Keratinocyte (primary cell): ENCODE measurements at regions not wholly inside any gene's neighbourhood (a gene's known extent, or its start where the extent isn't known, plus 50 kb on each side); places are given as distances from the start of the nearest gene placed in this dataset.

Experiments used
- EZH2 ChIP-seq: IDR thresholded peaks from one replicate; pipeline ENCODE4 v1.6.1; 2012; ENCODE audit warnings: inconsistent platforms, mild to moderate bottlenecking, low read length, moderate library complexity
- TF ChIP-seq, protein P1 (sequence below), 3 experiments: IDR thresholded peaks in 1 of 3; conservative IDR thresholded peaks in 1 of 3; optimal IDR thresholded peaks in 1 of 3; 2 replicates in 2 of 3; 3 replicates in 1 of 3; pipeline versions ENCODE3 to v1.5.1; 2011; ENCODE audit warnings: low read length in 3 of 3, mild to moderate bottlenecking in 3 of 3, moderate library complexity in 2 of 3, control low read depth in 1 of 3, inconsistent platforms in 1 of 3; ENCODE audit not compliant: insufficient read depth in 2 of 3; ENCODE audit errors: extremely low read depth in 1 of 3

DNA sequence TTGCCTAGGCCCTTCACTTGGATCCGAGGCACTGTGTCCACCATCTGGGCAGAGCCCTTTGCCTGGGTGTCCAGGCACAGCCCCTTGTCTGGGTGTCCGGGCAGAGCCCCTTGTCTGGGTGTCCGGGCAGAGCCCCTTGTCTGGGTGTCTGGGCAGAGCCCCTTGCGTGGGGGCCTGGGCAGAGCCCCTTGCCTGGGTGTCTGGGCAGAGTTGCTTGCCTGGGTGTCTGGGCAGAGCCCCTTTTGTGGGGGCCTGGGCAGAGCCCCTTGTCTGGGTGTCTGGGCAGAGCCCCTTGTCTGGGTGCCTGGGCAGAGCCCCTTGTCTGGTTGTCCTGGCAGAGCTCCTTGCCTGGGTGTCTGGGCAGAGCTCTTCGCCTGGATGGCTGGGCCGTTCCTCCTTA, 443.4 kb upstream of the CDH4 start:
- TF ChIP-seq, protein P1, sequence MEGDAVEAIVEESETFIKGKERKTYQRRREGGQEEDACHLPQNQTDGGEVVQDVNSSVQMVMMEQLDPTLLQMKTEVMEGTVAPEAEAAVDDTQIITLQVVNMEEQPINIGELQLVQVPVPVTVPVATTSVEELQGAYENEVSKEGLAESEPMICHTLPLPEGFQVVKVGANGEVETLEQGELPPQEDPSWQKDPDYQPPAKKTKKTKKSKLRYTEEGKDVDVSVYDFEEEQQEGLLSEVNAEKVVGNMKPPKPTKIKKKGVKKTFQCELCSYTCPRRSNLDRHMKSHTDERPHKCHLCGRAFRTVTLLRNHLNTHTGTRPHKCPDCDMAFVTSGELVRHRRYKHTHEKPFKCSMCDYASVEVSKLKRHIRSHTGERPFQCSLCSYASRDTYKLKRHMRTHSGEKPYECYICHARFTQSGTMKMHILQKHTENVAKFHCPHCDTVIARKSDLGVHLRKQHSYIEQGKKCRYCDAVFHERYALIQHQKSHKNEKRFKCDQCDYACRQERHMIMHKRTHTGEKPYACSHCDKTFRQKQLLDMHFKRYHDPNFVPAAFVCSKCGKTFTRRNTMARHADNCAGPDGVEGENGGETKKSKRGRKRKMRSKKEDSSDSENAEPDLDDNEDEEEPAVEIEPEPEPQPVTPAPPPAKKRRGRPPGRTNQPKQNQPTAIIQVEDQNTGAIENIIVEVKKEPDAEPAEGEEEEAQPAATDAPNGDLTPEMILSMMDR (optimal IDR thresholded peaks at IDR 0.05 in 1 of 3, IDR thresholded peaks at IDR 0.05 in 1 of 3, conservative IDR thresholded peaks at IDR 0.05 in 1 of 3; ENCODE audit: extremely low read depth in 1 of 3, insufficient read depth in 2 of 3, low read length in 3 of 3) = no peak
- no peak for TF ChIP-seq EZH2
